GM12878 (cell line): ENCODE measurements at regions not wholly inside any gene's neighbourhood (a gene's known extent, or its start where the extent isn't known, plus 50 kb on each side); places are given as distances from the start of the nearest gene placed in this dataset.

Source experiments
- ATAC-seq: fragments of 200-7000 bp; cut with Tn5 transposase; 3 replicates; pipeline ENCODE4 v1.9.1; 2020; ENCODE audit warnings: mild to moderate bottlenecking, moderate library complexity
- BruUV-seq: library from RNA; stranded (reverse); fragments of 400-500 nt; replicated peaks from 2 replicates; lab custom pipeline; 2021; lab: Mats Ljungman, UMichigan
- CTCF ChIA-PET: fragments of 300-600 bp; sonication (Branson Sonifier 250); formaldehyde crosslinking; extraction: SDS; loops from one replicate; lab custom pipeline; 2021; ENCODE audit warnings: inconsistent platforms; lab: Yijun Ruan, JAX
- POLR2A ChIA-PET: fragments of 350-600 bp; formaldehyde crosslinking; extraction: SDS; loops from one replicate; lab custom pipeline; 2021; ENCODE audit warnings: inconsistent platforms; lab: Charles Lee
- RAD21 ChIA-PET: fragments of 300-600 bp; sonication (Branson Sonifier 250); formaldehyde crosslinking; loops from one replicate; lab custom pipeline; 2023; ENCODE audit warnings: antibody characterized with exemption; ENCODE audit not compliant: unreplicated experiment; lab: Charles Lee
- SMC1A ChIA-PET: fragments of 300-600 bp; sonication (Branson Sonifier 250); formaldehyde crosslinking; loops from one replicate; lab custom pipeline; 2023; ENCODE audit not compliant: unreplicated experiment, uncharacterized antibody; lab: Charles Lee
- DNase-seq: peaks from one replicate; pipeline ENCODE4 v3.0.0-alpha.2; 2011; ENCODE audit warnings: low read depth, low spot score
- FAIRE-seq: peaks from 3 replicates; lab custom pipeline; 2011; peaks lifted over from hg19 to GRCh38; lab: Jason Lieb, UNC
- H2AFZ ChIP-seq: 2 replicates; pipeline ENCODE4 v1.6.0; 2011; ENCODE audit warnings: low read depth, low read length, control low read depth; ENCODE audit not compliant: control insufficient read depth
- H3K27ac ChIP-seq: 2 replicates; pipeline ENCODE4 v1.5.1; 2011; ENCODE audit warnings: control low read depth; ENCODE audit not compliant: control insufficient read depth, insufficient read depth
- H3K27me3 ChIP-seq, 2 experiments: replicated peaks in 1 of 2; 2 replicates each; pipeline versions ENCODE4 v1.6.0 to v1.6.1; 2011; ENCODE audit warnings: low read length in 1 of 2; ENCODE audit not compliant: control insufficient read depth in 2 of 2, insufficient read depth in 2 of 2
- H3K36me3 ChIP-seq, 2 experiments: 2 replicates each; pipeline ENCODE4 v1.5.1; 2011; ENCODE audit warnings: low read length in 1 of 2; ENCODE audit not compliant: control insufficient read depth in 2 of 2, insufficient read depth in 2 of 2
- H3K4me1 ChIP-seq: 2 replicates; pipeline ENCODE4 v1.6.1; 2011; ENCODE audit warnings: mild to moderate bottlenecking, low read length, moderate library complexity, mixed read lengths; ENCODE audit not compliant: control insufficient read depth, insufficient read depth
- H3K4me2 ChIP-seq: 2 replicates; pipeline ENCODE4 v1.6.0; 2011; ENCODE audit warnings: control low read depth; ENCODE audit not compliant: control insufficient read depth, insufficient read depth
- H3K4me3 ChIP-seq: fragments of 200-600 bp; sonication (generic); 2 replicates; pipeline ENCODE4 v1.5.1; 2016
- H3K79me2 ChIP-seq: 2 replicates; pipeline ENCODE4 v1.6.0; 2011; ENCODE audit warnings: low read length; ENCODE audit not compliant: control insufficient read depth, insufficient read depth
- H3K9ac ChIP-seq: 2 replicates; pipeline ENCODE4 v1.8.0; 2011; ENCODE audit warnings: low read length, control low read depth, mixed read lengths; ENCODE audit not compliant: control insufficient read depth, insufficient read depth
- H3K9me3 ChIP-seq: replicated peaks from 3 replicates; pipeline ENCODE4 v1.5.1; 2011; ENCODE audit warnings: mild to moderate bottlenecking, low read length; ENCODE audit not compliant: control insufficient read depth, insufficient read depth
- H4K20me1 ChIP-seq: 2 replicates; pipeline ENCODE4 v1.6.0; 2011; ENCODE audit not compliant: control insufficient read depth, insufficient read depth
- CTCF ChIP-seq, 3 experiments: IDR thresholded peaks in 2 of 3; conservative IDR thresholded peaks in 1 of 3; 2 replicates each; pipeline ENCODE4 v1.5.1; 2011; ENCODE audit warnings: low read depth in 3 of 3, low read length in 3 of 3, mild to moderate bottlenecking in 3 of 3, control low read depth in 2 of 3, moderate library complexity in 2 of 3, inconsistent platforms in 1 of 3, mixed read lengths in 1 of 3; ENCODE audit not compliant: control insufficient read depth in 2 of 3, insufficient read depth in 1 of 3; ENCODE audit errors: extremely low read depth in 1 of 3
- IRF5 ChIP-seq: fragments of 450-650 bp; IDR thresholded peaks from 2 replicates; pipeline ENCODE4 v1.6.1; 2017; ENCODE audit warnings: borderline replicate concordance
- NFXL1 ChIP-seq: fragments of 450-650 bp; IDR thresholded peaks from 2 replicates; pipeline ENCODE4 v1.6.1; 2017; ENCODE audit warnings: antibody characterized with exemption, mild to moderate bottlenecking, borderline replicate concordance
- RAD21 ChIP-seq: IDR thresholded peaks from 2 replicates; pipeline ENCODE4 v1.6.1; 2011; ENCODE audit warnings: mild to moderate bottlenecking, low read depth, low read length, moderate library complexity; ENCODE audit not compliant: insufficient read depth
- WGBS: methylation state at CpG from one replicate; pipeline ENCODE4 v1.1.6; 2016; ENCODE audit warnings: low lambda C conversion rate; ENCODE audit not compliant: insufficient replicate concordance, insufficient coverage; ENCODE audit errors: missing lambda C conversion rate; 5-methylcytosine and 5-hydroxymethylcytosine counted together
- in situ Hi-C: fragments of 300-500 bp; cut with MboI; formaldehyde crosslinking; loops from 9 replicates; pipeline ENCODE4 v1.14.3; 2018; ENCODE audit warnings: mixed read lengths
- intact Hi-C: fragments of 100-400 bp; cut with micrococcal nuclease; formaldehyde crosslinking; loops from one replicate; pipeline ENCODE4 v1.14.2; 2022; ENCODE audit not compliant: unreplicated experiment

- FAIRE-seq (no peak), ATAC-seq (peak; percentile 45; the same call in 1 of the 3 replicates), DNase-seq (no peak)
- H2AFZ ChIP-seq, result no peak overlapping the region
- no peaks in the 10 kb centered on the region for H3K9me3 ChIP-seq
- no peak overlapping the region for H3K27ac ChIP-seq
- ChIA-PET CTCF (interaction anchor here (0.7 to 1.4 kb wide), 5 partner anchors 14 to 666 kb away, joined by 3 to 9 read pairs (median 3); no protein-coding TSS in a partner anchor), RAD21 (interaction anchor here (1.0 to 2.1 kb wide), 2 partner anchors 131 to 132 kb away, joined by 3 to 4 read pairs; no protein-coding TSS in a partner anchor), POLR2A (no interaction called here), SMC1A (interaction anchor here (1.2 kb wide), 1 partner anchor 132 kb away, joined by 3 read pairs; no protein-coding TSS in a partner anchor)
- H3K36me3 ChIP-seq, result no peaks in the 10 kb centered on the region
- no peaks in the 10 kb centered on the region for H3K27me3 ChIP-seq
- no peak for TF ChIP-seq NFXL1
- TF ChIP-seq IRF5, result no peak
- TF ChIP-seq CTCF (IDR thresholded peaks at IDR 0.05 in 2 of 3, conservative IDR thresholded peaks at IDR 0.05 in 1 of 3; ENCODE audit: control insufficient read depth in 2 of 3, extremely low read depth in 1 of 3, insufficient read depth in 1 of 3, low read depth in 3 of 3, low read length in 3 of 3), result peak; percentile 18 to 23 (median 22); a peak in 3 of 6 replicates
- peak; percentile 45 for TF ChIP-seq RAD21
- no TSS peak for BruUV-seq
- H4K20me1 ChIP-seq, result no peaks in the 10 kb centered on the region
- no peaks in the 10 kb centered on the region for H3K79me2 ChIP-seq
- no peaks in the 10 kb centered on the region for H3K4me1 ChIP-seq
- H3K4me3 ChIP-seq, result no peak overlapping the region
- intact Hi-C loops (no loop called here), in situ Hi-C loops (no loop called here)
- no peak overlapping the region for H3K4me2 ChIP-seq
- 0% methylated on average over 2 of the region's 2 CpGs for WGBS
- no peak overlapping the region for H3K9ac ChIP-seq
Observed at GRCh38 chr5:10030219-10030831, 219.4 kb downstream of the ATPSCKMT start.
